ENCODE measurements at regions not wholly inside any gene's neighbourhood (a gene's known extent, or its start where the extent isn't known, plus 50 kb on each side); places are given as distances from the start of the nearest gene placed in this dataset.

DNA sequence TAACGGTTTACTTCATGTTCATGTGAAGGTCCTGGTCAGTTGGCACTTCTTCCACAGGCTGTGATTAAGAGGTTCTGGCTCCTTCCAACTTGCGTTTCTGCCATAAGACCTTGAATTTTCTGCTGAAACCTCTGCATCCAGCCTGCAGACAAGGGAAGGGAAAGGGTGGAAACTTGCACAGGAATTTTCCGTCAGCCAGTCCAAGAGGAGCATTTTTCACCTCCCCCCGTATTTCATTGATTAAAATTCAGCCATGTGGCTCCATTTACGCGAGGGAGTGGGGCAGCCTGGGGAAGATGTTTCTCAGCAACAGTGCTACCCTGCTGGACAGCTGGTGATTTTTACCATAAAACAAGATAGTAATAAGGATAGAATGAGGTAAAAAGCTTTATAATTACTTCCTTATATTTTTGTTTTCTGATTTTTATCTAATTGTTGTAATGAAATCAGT lies 101.5 kb upstream of the SMIM36 start:
- Histone ChIP-seq H3K9me3 (no peaks in the 10 kb centered on the region), H3K27ac (peak overlapping the region in 1 of 2 donors; percentile 78), H3K4me3 (no peak overlapping the region), H3K27me3 (no peaks in the 10 kb centered on the region), H3K36me3 (no peaks in the 10 kb centered on the region), H3K4me1 (ENCODE audit: insufficient read depth) (peaks cover 9% of the 10 kb centered on the region)
- TF ChIP-seq, protein P1, sequence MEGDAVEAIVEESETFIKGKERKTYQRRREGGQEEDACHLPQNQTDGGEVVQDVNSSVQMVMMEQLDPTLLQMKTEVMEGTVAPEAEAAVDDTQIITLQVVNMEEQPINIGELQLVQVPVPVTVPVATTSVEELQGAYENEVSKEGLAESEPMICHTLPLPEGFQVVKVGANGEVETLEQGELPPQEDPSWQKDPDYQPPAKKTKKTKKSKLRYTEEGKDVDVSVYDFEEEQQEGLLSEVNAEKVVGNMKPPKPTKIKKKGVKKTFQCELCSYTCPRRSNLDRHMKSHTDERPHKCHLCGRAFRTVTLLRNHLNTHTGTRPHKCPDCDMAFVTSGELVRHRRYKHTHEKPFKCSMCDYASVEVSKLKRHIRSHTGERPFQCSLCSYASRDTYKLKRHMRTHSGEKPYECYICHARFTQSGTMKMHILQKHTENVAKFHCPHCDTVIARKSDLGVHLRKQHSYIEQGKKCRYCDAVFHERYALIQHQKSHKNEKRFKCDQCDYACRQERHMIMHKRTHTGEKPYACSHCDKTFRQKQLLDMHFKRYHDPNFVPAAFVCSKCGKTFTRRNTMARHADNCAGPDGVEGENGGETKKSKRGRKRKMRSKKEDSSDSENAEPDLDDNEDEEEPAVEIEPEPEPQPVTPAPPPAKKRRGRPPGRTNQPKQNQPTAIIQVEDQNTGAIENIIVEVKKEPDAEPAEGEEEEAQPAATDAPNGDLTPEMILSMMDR (IDR thresholded peaks at IDR 0.05), result peak in 1 of 3 donors; percentile 11
- TF ChIP-seq EP300 (IDR thresholded peaks at IDR 0.05), result no peak
- peak; percentile 57 to 77 (median 67) for DNase-seq
- 8 to 10% (median 9%) methylated on average over 6 of the region's 6 CpGs for WGBS, 3 donors
- intact Hi-C loops (cut with DNase I), result no loop called here

DNA sequence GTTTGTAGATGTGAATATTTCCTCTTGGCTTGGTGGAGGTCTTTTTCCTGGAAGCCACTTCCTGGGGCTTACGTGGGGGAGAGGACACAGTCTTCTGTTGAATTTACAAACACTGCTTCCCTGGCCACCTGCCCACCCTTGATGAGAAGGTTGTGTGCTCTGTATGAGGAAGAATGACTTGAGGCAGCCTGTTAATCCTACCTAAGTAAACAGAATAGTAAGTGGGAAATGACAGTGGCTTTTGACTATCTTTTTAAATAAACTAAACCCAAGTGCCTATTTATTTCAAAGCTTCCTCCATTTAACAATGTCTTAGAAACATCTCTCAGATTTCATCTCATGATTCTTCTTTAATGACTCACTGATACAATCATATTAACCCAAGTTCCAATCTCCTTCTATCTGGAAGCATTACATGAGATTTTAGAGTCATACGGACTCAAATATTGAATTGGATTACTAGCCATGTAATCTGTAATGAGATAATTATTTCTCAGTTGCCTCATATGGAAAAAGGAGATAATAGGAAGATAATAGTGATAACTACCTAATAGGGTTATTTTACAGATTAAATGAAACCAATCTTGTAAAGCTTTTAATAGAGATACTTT lies 96.6 kb upstream of the SMIM36 start:
- no peaks in the 10 kb centered on the region for H3K36me3 ChIP-seq
- intact Hi-C loops (cut with DNase I), result no loop called here
- 11 to 17% (median 12%) methylated on average over 2 of the region's 2 CpGs for WGBS, 3 donors
- H3K9me3 ChIP-seq, result no peaks in the 10 kb centered on the region
- DNase-seq, result peak; percentile 87 to 97 (median 93)
- H3K4me3 ChIP-seq, result no peak overlapping the region
- H3K27me3 ChIP-seq, result no peaks in the 10 kb centered on the region
- H3K4me1 ChIP-seq (ENCODE audit: insufficient read depth), result peaks cover 9% of the 10 kb centered on the region
- H3K27ac ChIP-seq, result peak overlapping the region in 1 of 2 donors; percentile 54
- TF ChIP-seq, protein P1 (IDR thresholded peaks at IDR 0.05), result no peak

DNA sequence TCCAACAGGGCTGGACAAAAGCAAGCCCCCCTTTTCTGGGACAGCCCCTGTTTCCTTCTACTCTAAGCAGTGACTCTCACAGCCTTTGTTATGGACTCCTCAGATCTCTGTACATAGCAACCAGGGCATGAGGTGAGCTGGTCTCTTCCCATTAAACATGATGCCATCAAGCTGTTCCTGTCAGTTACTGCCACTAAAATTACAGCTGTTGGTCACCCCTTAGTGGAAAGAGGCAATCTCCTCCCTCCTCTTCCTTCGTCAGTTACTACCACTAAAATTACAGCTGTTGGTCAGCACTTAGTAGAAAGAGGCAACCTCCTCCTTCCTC lies 95.2 kb upstream of the SMIM36 start:
- H3K4me3 ChIP-seq, result no peak overlapping the region
- intact Hi-C loops (cut with DNase I), result no loop called here
- TF ChIP-seq POLR2A (IDR thresholded peaks at IDR 0.05) (no peak), EP300 (IDR thresholded peaks at IDR 0.05) (no peak)
- TF ChIP-seq, protein P1 (IDR thresholded peaks at IDR 0.05), result no peak
- DNase-seq, result no peak
- H3K4me1 ChIP-seq (ENCODE audit: insufficient read depth), result peaks cover 9% of the 10 kb centered on the region
- 61 to 67% (median 61%) methylated on average over 1 of the region's 1 CpG for WGBS, 3 donors
- peak overlapping the region in 1 of 2 donors; percentile 54 for H3K27ac ChIP-seq
- H3K27me3 ChIP-seq, result no peaks in the 10 kb centered on the region
- no peaks in the 10 kb centered on the region for H3K9me3 ChIP-seq
- H3K36me3 ChIP-seq, result no peaks in the 10 kb centered on the region

DNA sequence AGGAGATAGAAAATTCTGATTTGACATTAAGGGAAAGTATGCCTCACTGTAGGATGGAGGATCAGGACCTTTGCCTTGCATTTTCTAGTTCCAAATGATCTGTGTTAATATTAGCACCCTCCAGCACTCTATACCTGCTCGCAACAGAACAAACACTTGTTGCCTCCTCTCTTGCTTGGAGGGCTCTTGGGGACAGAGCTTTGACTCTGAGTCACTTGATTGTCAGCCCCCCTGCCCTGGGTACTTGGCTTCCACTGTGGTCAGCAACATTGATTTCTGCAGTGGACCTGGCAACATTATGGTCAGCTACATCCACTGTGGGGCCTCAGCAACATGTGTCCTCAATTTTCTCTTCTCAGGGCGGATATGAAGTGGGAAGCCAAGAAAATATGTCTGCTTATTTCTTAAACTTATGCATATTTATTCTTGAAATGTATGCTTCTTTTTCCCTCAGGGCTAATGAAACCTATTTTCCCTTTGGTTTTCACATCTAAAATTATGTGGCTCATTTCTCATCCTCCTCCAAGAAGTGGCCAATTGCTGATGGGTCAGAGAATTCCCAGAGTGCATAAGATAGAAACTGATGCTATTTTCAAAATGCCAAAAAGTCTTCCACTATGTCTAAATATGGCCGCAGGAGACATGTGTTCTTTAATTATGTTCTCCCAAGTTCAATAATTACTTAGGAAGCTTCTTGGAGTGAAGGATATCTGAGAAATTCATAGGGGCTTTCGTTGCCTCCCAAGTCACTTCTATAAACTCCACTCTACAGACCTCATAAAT lies 94.6 kb upstream of the SMIM36 start:
- Histone ChIP-seq H3K36me3 (no peaks in the 10 kb centered on the region), H3K4me1 (ENCODE audit: insufficient read depth) (peaks cover 9% of the 10 kb centered on the region), H3K27me3 (no peaks in the 10 kb centered on the region), H3K27ac (peak overlapping the region in 1 of 2 donors; percentile 54), H3K4me3 (no peak overlapping the region), H3K9me3 (no peaks in the 10 kb centered on the region)
- 80 to 93% (median 81%) methylated on average over 4 of the region's 4 CpGs for WGBS, 3 donors
- no peak for DNase-seq
- intact Hi-C loops (cut with DNase I), result no loop called here
- TF ChIP-seq, protein P1 (IDR thresholded peaks at IDR 0.05), result no peak
- TF ChIP-seq POLR2A (IDR thresholded peaks at IDR 0.05) (no peak), EP300 (IDR thresholded peaks at IDR 0.05) (no peak)
